ENCODE measurements at regions not wholly inside any gene's neighbourhood (a gene's known extent, or its start where the extent isn't known, plus 50 kb on each side); places are given as distances from the start of the nearest gene placed in this dataset.

DNA sequence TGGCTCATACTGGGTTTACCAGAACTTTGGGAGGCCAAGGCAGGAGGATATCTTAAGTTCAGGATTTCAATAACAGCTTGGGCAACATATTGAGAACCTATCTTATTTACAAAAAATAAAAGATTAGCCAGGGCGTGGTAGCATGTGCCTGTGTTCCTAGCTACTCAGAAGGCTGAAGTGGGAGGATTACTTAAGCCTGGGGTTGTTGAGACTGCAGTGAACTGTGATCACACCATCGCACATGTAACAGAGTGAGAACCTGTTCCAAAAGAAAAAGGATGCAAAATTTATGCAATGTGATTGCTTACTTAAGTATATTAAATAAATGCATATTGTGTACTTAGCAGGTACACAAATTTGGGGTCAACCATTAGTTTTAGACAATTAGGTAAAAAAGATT lies 768.9 kb upstream of the CDH7 start:
- H3K79me2 ChIP-seq (ENCODE audit: control insufficient read depth, insufficient read depth, low read length), result no peaks in the 10 kb centered on the region
- no peaks in the 10 kb centered on the region for H3K36me3 ChIP-seq (ENCODE audit: control insufficient read depth in 2 of 2, extremely low read depth in 1 of 2, insufficient read depth in 2 of 2, low read length in 2 of 2)
- no peak overlapping the region for H3K27ac ChIP-seq (ENCODE audit: control insufficient read depth, insufficient read depth, low read length)
- no peaks in the 10 kb centered on the region for H3K4me1 ChIP-seq (ENCODE audit: control insufficient read depth, extremely low read depth, insufficient read depth, low read length)
- FAIRE-seq, result no peak
- no peaks in the 10 kb centered on the region for H4K20me1 ChIP-seq (ENCODE audit: control insufficient read depth, extremely low read depth, insufficient read depth, low read length)
- no peak overlapping the region for H2AFZ ChIP-seq (ENCODE audit: control insufficient read depth, low read length)
- no peaks in the 10 kb centered on the region for H3K27me3 ChIP-seq (ENCODE audit: control insufficient read depth, extremely low read depth, insufficient read depth, low read length)
- no peak for DNase-seq (ENCODE audit: low read depth, low spot score)
- no peak for TF ChIP-seq EZH2 (IDR thresholded peaks at IDR 0.05; ENCODE audit: low read length)
- TF ChIP-seq, protein P1, sequence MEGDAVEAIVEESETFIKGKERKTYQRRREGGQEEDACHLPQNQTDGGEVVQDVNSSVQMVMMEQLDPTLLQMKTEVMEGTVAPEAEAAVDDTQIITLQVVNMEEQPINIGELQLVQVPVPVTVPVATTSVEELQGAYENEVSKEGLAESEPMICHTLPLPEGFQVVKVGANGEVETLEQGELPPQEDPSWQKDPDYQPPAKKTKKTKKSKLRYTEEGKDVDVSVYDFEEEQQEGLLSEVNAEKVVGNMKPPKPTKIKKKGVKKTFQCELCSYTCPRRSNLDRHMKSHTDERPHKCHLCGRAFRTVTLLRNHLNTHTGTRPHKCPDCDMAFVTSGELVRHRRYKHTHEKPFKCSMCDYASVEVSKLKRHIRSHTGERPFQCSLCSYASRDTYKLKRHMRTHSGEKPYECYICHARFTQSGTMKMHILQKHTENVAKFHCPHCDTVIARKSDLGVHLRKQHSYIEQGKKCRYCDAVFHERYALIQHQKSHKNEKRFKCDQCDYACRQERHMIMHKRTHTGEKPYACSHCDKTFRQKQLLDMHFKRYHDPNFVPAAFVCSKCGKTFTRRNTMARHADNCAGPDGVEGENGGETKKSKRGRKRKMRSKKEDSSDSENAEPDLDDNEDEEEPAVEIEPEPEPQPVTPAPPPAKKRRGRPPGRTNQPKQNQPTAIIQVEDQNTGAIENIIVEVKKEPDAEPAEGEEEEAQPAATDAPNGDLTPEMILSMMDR (optimal IDR thresholded peaks at IDR 0.05 in 1 of 3, IDR thresholded peaks at IDR 0.05 in 1 of 3, conservative IDR thresholded peaks at IDR 0.05 in 1 of 3; ENCODE audit: extremely low read depth in 1 of 3, insufficient read depth in 2 of 3, low read length in 3 of 3), result no peak
- no peak overlapping the region for H3K9ac ChIP-seq (ENCODE audit: control insufficient read depth, extremely low read depth, insufficient read depth, low read length)
- no peak overlapping the region for H3K4me3 ChIP-seq (ENCODE audit: control insufficient read depth in 2 of 3, extremely low read depth in 1 of 3, insufficient read depth in 2 of 3, low read depth in 1 of 3, low read length in 3 of 3)
- H3K9me1 ChIP-seq (ENCODE audit: control insufficient read depth, extremely low read depth, insufficient read depth, low read length), result no peaks in the 10 kb centered on the region
- dilution Hi-C loops (cut with MboI; ENCODE audit: extremely low pct_ligation_motif_present, low sequenced_read_pairs), result no loop called here
- H3K4me2 ChIP-seq (ENCODE audit: control insufficient read depth, extremely low read depth, insufficient read depth, low read depth, low read length), result no peak overlapping the region
- H3K9me3 ChIP-seq (ENCODE audit: control insufficient read depth, low read depth, low read length), result no peaks in the 10 kb centered on the region

DNA sequence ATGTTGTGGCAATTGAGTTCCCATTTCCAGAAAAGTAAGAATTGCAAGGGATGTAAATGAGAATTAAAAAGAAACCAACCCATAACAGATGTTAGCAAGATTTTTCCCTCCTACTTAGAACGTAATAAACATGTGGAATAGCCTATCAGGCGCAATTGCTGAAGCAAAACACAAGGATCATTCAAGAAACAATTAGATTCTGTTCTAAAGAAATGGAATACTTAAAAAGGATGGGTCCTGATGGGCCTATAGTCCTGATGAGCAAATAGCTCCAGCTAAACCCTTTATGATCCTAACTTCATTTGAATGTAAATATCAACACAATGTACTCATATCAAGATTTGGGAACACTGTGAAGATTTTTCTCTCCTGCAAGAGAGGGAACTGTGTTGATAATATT lies 771.0 kb upstream of the CDH7 start:
- no peak overlapping the region for H2AFZ ChIP-seq (ENCODE audit: control insufficient read depth, low read length)
- FAIRE-seq (no peak), DNase-seq (ENCODE audit: low read depth, low spot score) (no peak)
- no peaks in the 10 kb centered on the region for H4K20me1 ChIP-seq (ENCODE audit: control insufficient read depth, extremely low read depth, insufficient read depth, low read length)
- no peaks in the 10 kb centered on the region for H3K9me1 ChIP-seq (ENCODE audit: control insufficient read depth, extremely low read depth, insufficient read depth, low read length)
- no peaks in the 10 kb centered on the region for H3K27me3 ChIP-seq (ENCODE audit: control insufficient read depth, extremely low read depth, insufficient read depth, low read length)
- H3K36me3 ChIP-seq (ENCODE audit: control insufficient read depth in 2 of 2, extremely low read depth in 1 of 2, insufficient read depth in 2 of 2, low read length in 2 of 2), result no peaks in the 10 kb centered on the region
- H3K4me2 ChIP-seq (ENCODE audit: control insufficient read depth, extremely low read depth, insufficient read depth, low read depth, low read length), result no peak overlapping the region
- no peaks in the 10 kb centered on the region for H3K4me1 ChIP-seq (ENCODE audit: control insufficient read depth, extremely low read depth, insufficient read depth, low read length)
- no peak overlapping the region for H3K4me3 ChIP-seq (ENCODE audit: control insufficient read depth in 2 of 3, extremely low read depth in 1 of 3, insufficient read depth in 2 of 3, low read depth in 1 of 3, low read length in 3 of 3)
- H3K9me3 ChIP-seq (ENCODE audit: control insufficient read depth, low read depth, low read length), result no peaks in the 10 kb centered on the region
- TF ChIP-seq EZH2 (IDR thresholded peaks at IDR 0.05; ENCODE audit: low read length), result no peak
- TF ChIP-seq, protein P1 (optimal IDR thresholded peaks at IDR 0.05 in 1 of 3, IDR thresholded peaks at IDR 0.05 in 1 of 3, conservative IDR thresholded peaks at IDR 0.05 in 1 of 3; ENCODE audit: extremely low read depth in 1 of 3, insufficient read depth in 2 of 3, low read length in 3 of 3), result no peak
- H3K9ac ChIP-seq (ENCODE audit: control insufficient read depth, extremely low read depth, insufficient read depth, low read length), result no peak overlapping the region
- dilution Hi-C loops (cut with MboI; ENCODE audit: extremely low pct_ligation_motif_present, low sequenced_read_pairs), result no loop called here
- H3K27ac ChIP-seq (ENCODE audit: control insufficient read depth, insufficient read depth, low read length), result no peak overlapping the region
- no peaks in the 10 kb centered on the region for H3K79me2 ChIP-seq (ENCODE audit: control insufficient read depth, insufficient read depth, low read length)

Measured in keratinocyte (primary cell).